ENCODE measurements at regions not wholly inside any gene's neighbourhood (a gene's known extent, or its start where the extent isn't known, plus 50 kb on each side); places are given as distances from the start of the nearest gene placed in this dataset.

DNA sequence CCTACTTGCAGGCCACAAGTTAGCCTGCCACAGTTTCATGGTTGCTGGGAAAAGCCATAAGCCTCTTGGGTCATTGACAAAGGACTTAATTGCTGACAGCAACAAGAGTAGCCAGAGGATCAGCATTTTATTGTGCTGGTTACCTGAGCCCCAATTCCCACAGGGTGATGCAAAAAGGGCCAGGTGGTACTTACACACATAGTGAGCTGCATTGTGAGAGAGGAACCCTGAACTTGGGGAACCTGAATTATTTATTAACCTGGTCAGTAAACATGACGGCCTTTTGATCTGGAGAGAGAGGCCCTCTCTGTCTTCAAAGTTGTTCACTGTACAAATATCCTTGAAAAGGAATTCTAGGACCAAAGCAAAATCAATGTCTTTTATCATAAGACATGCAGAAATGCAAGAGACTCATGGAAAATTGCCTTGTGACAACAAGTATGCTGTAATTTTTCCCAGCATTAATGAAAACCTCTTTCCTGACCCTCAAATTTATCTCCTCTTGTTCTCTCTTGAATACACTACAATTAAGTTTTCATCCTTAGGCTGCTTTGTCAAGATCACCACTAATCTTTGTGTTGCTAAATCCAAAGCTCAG is 102.9 kb upstream of the PHYHIPL start:
- TF ChIP-seq SUZ12 (IDR thresholded peaks at IDR 0.05) = no peak
- no peak for TF ChIP-seq FOXM1 (IDR thresholded peaks at IDR 0.05; ENCODE audit: borderline replicate concordance)
- TF ChIP-seq HDGF (IDR thresholded peaks at IDR 0.05; ENCODE audit: borderline replicate concordance) = no peak
- TF ChIP-seq FOXK2 (IDR thresholded peaks at IDR 0.05) = no peak
- TF ChIP-seq NFRKB (IDR thresholded peaks at IDR 0.05) = no peak
- no peak for TF ChIP-seq LEF1 (IDR thresholded peaks at IDR 0.05; ENCODE audit: borderline replicate concordance)
- TF ChIP-seq ELF4 (IDR thresholded peaks at IDR 0.05) = no peak
